Loucy (cell line): ENCODE measurements at regions not wholly inside any gene's neighbourhood (a gene's known extent, or its start where the extent isn't known, plus 50 kb on each side); places are given as distances from the start of the nearest gene placed in this dataset.
A peak's percentile ranks its signal among the peaks of the same experiment; 100 is the strongest.

Experiments used
- EZH2phosphoT487 ChIP-seq: fragments of 200-600 bp; IDR thresholded peaks from 2 replicates; pipeline ENCODE4 v1.6.1; 2018; ENCODE audit warnings: antibody characterized with exemption, mild to moderate bottlenecking, moderate library complexity, borderline replicate concordance
- TF ChIP-seq, protein P1 (sequence below): fragments of 200-600 bp; sonication (generic); conservative IDR thresholded peaks from 2 replicates; pipeline ENCODE4 v1.5.1; 2014; ENCODE audit warnings: mild to moderate bottlenecking, antibody characterized with exemption, low read length

DNA sequence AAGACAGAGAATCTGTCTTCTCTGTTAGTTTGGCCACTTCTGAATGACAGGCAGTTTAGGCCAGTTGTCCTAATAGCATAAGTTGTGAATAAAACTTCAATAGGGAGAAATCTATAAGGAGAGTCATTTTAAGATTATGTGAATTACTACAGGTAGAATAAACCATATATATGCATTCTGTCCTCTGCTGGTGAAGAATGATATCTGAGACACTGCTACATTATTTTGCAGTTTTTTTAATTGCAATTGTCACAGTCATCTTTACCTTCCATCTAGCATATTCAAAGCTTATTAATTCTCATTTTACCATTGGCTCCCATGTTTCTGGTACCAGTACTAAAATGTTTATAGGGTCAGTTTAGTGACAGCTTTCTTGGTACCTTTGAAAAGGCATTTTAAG, 519.6 kb upstream of the DEPDC1 start:
- TF ChIP-seq, protein P1, sequence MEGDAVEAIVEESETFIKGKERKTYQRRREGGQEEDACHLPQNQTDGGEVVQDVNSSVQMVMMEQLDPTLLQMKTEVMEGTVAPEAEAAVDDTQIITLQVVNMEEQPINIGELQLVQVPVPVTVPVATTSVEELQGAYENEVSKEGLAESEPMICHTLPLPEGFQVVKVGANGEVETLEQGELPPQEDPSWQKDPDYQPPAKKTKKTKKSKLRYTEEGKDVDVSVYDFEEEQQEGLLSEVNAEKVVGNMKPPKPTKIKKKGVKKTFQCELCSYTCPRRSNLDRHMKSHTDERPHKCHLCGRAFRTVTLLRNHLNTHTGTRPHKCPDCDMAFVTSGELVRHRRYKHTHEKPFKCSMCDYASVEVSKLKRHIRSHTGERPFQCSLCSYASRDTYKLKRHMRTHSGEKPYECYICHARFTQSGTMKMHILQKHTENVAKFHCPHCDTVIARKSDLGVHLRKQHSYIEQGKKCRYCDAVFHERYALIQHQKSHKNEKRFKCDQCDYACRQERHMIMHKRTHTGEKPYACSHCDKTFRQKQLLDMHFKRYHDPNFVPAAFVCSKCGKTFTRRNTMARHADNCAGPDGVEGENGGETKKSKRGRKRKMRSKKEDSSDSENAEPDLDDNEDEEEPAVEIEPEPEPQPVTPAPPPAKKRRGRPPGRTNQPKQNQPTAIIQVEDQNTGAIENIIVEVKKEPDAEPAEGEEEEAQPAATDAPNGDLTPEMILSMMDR, result peak; percentile 19; the same call in 1 of the 2 replicates
- TF ChIP-seq EZH2phosphoT487, result no peak
